ENCODE measurements at regions not wholly inside any gene's neighbourhood (a gene's known extent, or its start where the extent isn't known, plus 50 kb on each side); places are given as distances from the start of the nearest gene placed in this dataset.

- DNase-seq (no peak), ATAC-seq (no peak)
- intact Hi-C loops (cut with DNase I, micrococcal nuclease) = no loop called here
Observed at GRCh38 chr5:14090755-14091154, 52.4 kb upstream of the TRIO start.

GRCh38 chr5:14090290-14090689 is 52.9 kb upstream of the TRIO start:
- no peak for ATAC-seq
- intact Hi-C loops (cut with DNase I, micrococcal nuclease) = no loop called here
- DNase-seq = no peak

- ATAC-seq (no peak), DNase-seq (no peak)
- intact Hi-C loops (cut with DNase I, micrococcal nuclease) = no loop called here
Observed at GRCh38 chr5:14089198-14089597, 53.9 kb upstream of the TRIO start.

GRCh38 chr5:14086261-14086660 is 56.9 kb upstream of the TRIO start:
- intact Hi-C loops (cut with DNase I, micrococcal nuclease) = no loop called here
- DNase-seq (no peak), ATAC-seq (no peak)

- no peak for ATAC-seq
- intact Hi-C loops (cut with DNase I, micrococcal nuclease) = no loop called here
- no peak for DNase-seq
Observed at GRCh38 chr5:14082973-14083372, 60.2 kb upstream of the TRIO start.

- no peak for ATAC-seq
Observed at GRCh38 chr5:14082523-14082922, 60.6 kb upstream of the TRIO start.

GRCh38 chr5:14081791-14082190 is 61.4 kb upstream of the TRIO start:
- ATAC-seq (no peak), DNase-seq (no peak)
- intact Hi-C loops (cut with DNase I, micrococcal nuclease) = no loop called here

More at GRCh38 chr5:14082523-14082922, 60.6 kb upstream of the TRIO start:
- DNase-seq = no peak
- intact Hi-C loops (cut with DNase I, micrococcal nuclease) = no loop called here

GRCh38 chr5:14078716-14079115 is 64.4 kb upstream of the TRIO start:
- ATAC-seq = no peak
- intact Hi-C loops (cut with DNase I, micrococcal nuclease) = no loop called here
- DNase-seq = no peak

- intact Hi-C loops (cut with DNase I, micrococcal nuclease) = no loop called here
Observed at GRCh38 chr5:14077501-14077900, 65.6 kb upstream of the TRIO start.

GRCh38 chr5:14076561-14076960 is 66.6 kb upstream of the TRIO start:
- ATAC-seq (no peak), DNase-seq (no peak)
- intact Hi-C loops (cut with DNase I, micrococcal nuclease) = no loop called here

More at GRCh38 chr5:14077501-14077900, 65.6 kb upstream of the TRIO start:
- no peak for DNase-seq
- no peak for ATAC-seq

GRCh38 chr5:14075937-14076336 is 67.2 kb upstream of the TRIO start:
- DNase-seq = no peak
- no peak for ATAC-seq
- intact Hi-C loops (cut with DNase I, micrococcal nuclease) = no loop called here

- no peak for ATAC-seq
- intact Hi-C loops (cut with DNase I, micrococcal nuclease) = no loop called here
Observed at GRCh38 chr5:14071433-14071832, 71.7 kb upstream of the TRIO start.

GRCh38 chr5:14069021-14069420 is 74.1 kb upstream of the TRIO start:
- ATAC-seq = no peak
- intact Hi-C loops (cut with DNase I, micrococcal nuclease) = no loop called here
- DNase-seq = no peak

More at GRCh38 chr5:14071433-14071832, 71.7 kb upstream of the TRIO start:
- no peak for DNase-seq

GRCh38 chr5:14068136-14068535 is 75.0 kb upstream of the TRIO start:
- DNase-seq (no peak), ATAC-seq (no peak)
- intact Hi-C loops (cut with DNase I, micrococcal nuclease) = no loop called here

- intact Hi-C loops (cut with DNase I, micrococcal nuclease) = no loop called here
- no peak for DNase-seq
- ATAC-seq = no peak
Observed at GRCh38 chr5:14066326-14066725, 76.8 kb upstream of the TRIO start.

GRCh38 chr5:14064841-14065240 is 78.3 kb upstream of the TRIO start:
- ATAC-seq (no peak), DNase-seq (no peak)
- intact Hi-C loops (cut with DNase I, micrococcal nuclease) = no loop called here

GRCh38 chr5:14063691-14064090 is 79.5 kb upstream of the TRIO start:
- no peak for ATAC-seq
- DNase-seq = no peak
- intact Hi-C loops (cut with DNase I, micrococcal nuclease) = no loop called here

- no peak for ATAC-seq
- intact Hi-C loops (cut with DNase I, micrococcal nuclease) = no loop called here
- no peak for DNase-seq
Observed at GRCh38 chr5:14063138-14063537, 80.0 kb upstream of the TRIO start.

GRCh38 chr5:14062178-14062577 is 81.0 kb upstream of the TRIO start:
- intact Hi-C loops (cut with DNase I, micrococcal nuclease) = no loop called here

GRCh38 chr5:14061106-14061505 is 82.0 kb upstream of the TRIO start:
- DNase-seq (no peak), ATAC-seq (no peak)
- intact Hi-C loops (cut with DNase I, micrococcal nuclease) = no loop called here

More at GRCh38 chr5:14062178-14062577, 81.0 kb upstream of the TRIO start:
- DNase-seq = no peak
- ATAC-seq = no peak

GRCh38 chr5:14060218-14060617 is 82.9 kb upstream of the TRIO start:
- ATAC-seq (no peak), DNase-seq (no peak)
- intact Hi-C loops (cut with DNase I, micrococcal nuclease) = no loop called here

- no peak for ATAC-seq
- intact Hi-C loops (cut with DNase I, micrococcal nuclease) = no loop called here
- no peak for DNase-seq
Observed at GRCh38 chr5:14059810-14060209, 83.3 kb upstream of the TRIO start.

Measured in left colon (tissue), 2 donors.